ENCODE measurements at regions not wholly inside any gene's neighbourhood (a gene's known extent, or its start where the extent isn't known, plus 50 kb on each side); places are given as distances from the start of the nearest gene placed in this dataset.
"Not testable (repeated sequence)": the region's sequence is repeated elsewhere in the genome, so short reads cannot be mapped to it uniquely, and the experiment has no call there.

- DNase-seq (ENCODE audit: low read depth in 3 of 3, low spot score in 1 of 3) = no peak
Observed at GRCh38 chr1:115536279-115536816, 105.4 kb upstream of the VANGL1 start.

DNA sequence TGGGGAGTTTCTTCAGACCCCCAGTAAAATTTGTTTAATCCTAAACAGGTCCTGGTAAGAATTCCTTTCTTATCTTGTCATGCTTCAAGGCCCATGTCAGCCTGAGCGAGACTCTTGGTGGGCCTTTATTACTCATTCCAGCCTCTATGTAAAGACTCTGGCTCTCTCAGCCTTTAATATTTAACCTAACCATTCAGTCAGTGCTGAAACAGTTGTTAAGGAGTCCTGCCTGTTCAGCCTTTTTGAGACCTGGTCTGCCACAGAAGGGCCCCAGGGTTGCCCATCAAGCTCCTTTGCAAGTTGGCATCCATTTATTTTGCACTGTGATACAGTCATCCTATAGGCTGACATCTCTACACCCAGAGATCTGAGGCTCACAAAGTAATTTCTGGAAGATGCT is 107.7 kb upstream of the VANGL1 start:
- DNase-seq (ENCODE audit: low read depth in 3 of 3, low spot score in 1 of 3) = no peak

DNA sequence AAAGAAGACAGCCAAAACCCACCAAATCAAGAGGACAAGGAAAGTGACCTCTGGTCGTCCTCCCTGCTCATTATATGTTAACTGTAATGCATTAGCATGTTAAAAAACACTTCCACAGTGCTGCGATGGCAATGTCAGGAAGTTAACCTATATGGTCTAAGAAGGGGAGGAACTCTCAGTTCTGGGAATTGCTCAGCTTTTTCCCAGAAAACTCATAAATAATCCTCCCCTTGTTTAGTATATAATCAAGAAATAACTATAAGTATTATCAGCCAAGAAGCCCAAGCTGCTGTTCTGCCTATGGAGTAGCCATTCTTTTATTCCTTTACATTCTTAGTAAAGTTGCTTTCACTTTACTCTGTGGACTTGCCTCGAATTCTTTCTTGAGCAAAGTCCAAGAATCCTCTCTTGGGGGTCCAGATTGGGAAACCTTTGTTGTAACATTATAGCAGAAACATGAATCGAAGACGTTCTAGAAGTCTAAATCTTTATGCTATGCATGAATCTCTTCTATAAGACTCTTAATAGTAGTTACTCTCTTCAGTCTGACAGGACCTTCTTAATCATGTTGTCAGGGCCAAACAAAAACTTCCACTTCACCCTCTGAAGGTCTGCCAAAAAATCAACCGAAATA is 110.0 kb upstream of the VANGL1 start:
- no peak for DNase-seq (ENCODE audit: low read depth in 3 of 3, low spot score in 1 of 3)

GRCh38 chr1:115530407-115530806 is 111.4 kb upstream of the VANGL1 start:
- DNase-seq (ENCODE audit: low read depth in 3 of 3, low spot score in 1 of 3) = no peak

GRCh38 chr1:115529216-115529897 is 112.4 kb upstream of the VANGL1 start:
- DNase-seq (ENCODE audit: low read depth in 3 of 3, low spot score in 1 of 3) = no peak

GRCh38 chr1:115528336-115528735 is 113.4 kb upstream of the VANGL1 start:
- DNase-seq (ENCODE audit: low read depth in 3 of 3, low spot score in 1 of 3) = not testable (repeated sequence)

GRCh38 chr1:115527746-115528145 is 114.0 kb upstream of the VANGL1 start:
- no peak for DNase-seq (ENCODE audit: low read depth in 3 of 3, low spot score in 1 of 3)

- DNase-seq (ENCODE audit: low read depth in 3 of 3, low spot score in 1 of 3) = no peak
Observed at GRCh38 chr1:115526900-115527299, 114.9 kb upstream of the VANGL1 start.

GRCh38 chr1:115524236-115524635 is 117.5 kb upstream of the VANGL1 start:
- no peak for DNase-seq (ENCODE audit: low read depth in 3 of 3, low spot score in 1 of 3)

DNA sequence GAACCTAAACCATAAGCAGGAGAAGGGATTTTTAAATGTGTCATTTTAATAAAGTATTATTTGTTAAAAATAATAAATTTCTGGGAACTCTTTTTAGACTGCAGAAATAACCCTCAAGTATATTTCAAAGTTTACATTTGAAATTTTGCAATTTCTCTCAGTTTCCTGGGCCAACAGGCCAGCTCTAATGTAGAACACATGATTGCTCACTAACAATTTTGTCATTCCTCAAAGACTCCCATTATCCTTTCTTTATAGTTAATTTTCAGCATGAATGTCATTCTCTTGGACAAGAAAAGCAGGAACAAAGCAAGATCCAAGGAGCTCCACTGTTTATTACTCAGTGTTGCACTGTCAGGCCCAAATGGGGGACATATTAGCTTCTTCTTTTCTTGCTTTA is 119.4 kb upstream of the VANGL1 start:
- DNase-seq (ENCODE audit: low read depth in 3 of 3, low spot score in 1 of 3) = no peak

- DNase-seq (ENCODE audit: low read depth in 3 of 3, low spot score in 1 of 3) = no peak
Observed at GRCh38 chr1:115515270-115515669, 126.5 kb upstream of the VANGL1 start.

GRCh38 chr1:115510226-115510625 is 131.5 kb upstream of the VANGL1 start:
- DNase-seq (ENCODE audit: low read depth in 3 of 3, low spot score in 1 of 3) = not testable (repeated sequence)

DNA sequence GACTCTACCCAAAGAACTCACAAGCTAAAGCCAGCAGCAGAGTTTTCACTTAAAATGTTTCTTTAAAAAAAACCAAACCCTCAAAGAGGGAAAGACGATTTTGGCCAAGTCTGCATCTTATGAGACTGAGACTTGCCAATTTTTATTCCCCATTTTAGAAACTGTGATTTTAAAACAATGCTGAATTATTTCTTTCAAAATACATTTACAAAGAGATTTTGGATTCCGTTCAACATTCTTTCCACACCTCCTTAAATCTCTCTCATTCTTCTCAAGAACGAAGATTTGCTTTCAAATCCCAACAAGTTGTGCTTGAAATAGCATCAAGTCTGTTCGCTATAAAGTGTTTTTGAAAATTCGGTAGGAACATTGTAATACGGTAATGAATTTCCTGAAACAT is 133.9 kb upstream of the VANGL1 start:
- no peak for DNase-seq (ENCODE audit: low read depth in 3 of 3, low spot score in 1 of 3)

DNA sequence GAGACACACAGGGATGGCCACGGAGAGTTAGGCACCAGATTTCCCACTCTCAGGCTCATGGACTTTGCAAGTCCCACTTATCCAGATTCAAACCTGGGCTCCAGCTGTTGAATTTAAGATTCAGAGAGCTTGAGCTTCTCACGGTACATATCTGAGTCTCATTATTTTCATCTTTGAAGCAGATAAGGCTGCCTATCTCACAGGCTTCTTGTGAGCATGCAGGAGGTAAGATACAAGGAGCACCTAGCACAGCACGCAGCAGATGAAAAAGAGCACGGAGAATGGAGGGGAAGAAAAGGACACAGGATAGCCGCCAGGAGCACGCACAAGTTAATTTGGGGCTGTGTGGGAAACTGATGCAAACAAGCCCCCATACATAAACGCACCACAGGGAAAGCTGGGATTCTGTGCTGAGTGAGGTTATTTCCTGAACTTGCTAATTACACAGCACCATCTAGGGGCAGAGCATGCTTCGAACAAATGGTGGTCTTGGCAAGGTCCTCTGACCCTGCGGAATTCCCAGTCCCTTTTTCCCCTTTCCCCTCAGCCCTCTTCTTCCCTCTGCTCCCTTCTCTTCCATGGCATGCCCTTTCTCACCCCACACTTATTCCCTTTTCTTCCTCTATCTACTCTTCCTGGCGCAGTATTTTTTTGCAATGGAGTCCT is 134.7 kb upstream of the VANGL1 start:
- DNase-seq (ENCODE audit: low read depth in 3 of 3, low spot score in 1 of 3) = no peak

DNA sequence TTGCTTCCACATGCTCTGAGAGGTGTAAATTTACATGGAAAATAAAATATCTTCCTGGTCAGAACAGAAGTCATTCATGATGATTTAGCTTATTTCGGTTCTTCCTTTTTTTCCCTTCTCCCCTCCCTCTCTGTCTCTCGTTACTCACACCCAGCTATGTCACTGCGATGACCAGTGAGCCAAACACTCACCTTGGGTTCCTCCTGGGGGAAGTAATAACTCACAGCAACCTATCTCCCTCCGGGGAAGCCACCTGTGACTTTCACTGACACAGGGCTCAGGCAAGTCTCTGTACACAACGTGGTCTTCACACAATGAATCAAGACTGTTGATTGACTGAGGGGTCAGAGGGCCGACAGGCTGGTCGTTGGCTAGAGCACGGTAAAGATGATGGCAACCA is 135.3 kb upstream of the VANGL1 start:
- DNase-seq (ENCODE audit: low read depth in 3 of 3, low spot score in 1 of 3) = no peak

- DNase-seq (ENCODE audit: low read depth in 3 of 3, low spot score in 1 of 3) = no peak
Observed at GRCh38 chr1:115505148-115505571, 136.6 kb upstream of the VANGL1 start.

- not testable (repeated sequence) for DNase-seq (ENCODE audit: low read depth in 3 of 3, low spot score in 1 of 3)
Observed at GRCh38 chr1:115502183-115502582, 139.6 kb upstream of the VANGL1 start.

DNA sequence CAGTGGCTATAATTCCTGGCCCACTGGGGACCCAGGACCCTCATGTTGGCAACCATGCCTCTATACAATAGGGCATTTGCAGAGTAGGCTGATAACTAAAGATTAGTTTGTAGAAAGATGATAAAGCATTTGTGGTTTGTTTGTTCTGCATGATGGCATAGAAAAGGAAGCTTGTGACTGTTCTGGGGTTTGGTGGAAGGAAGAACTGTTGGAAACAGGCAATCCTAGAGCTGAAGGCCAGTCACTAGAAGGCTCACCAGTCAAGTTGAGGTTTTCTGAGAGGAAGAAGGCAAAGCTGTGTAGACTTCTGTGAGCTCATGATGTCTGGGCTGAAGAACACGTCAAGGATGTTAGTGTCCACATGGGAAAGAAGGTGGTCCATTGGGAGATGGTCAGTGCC is 140.3 kb upstream of the VANGL1 start:
- no peak for DNase-seq (ENCODE audit: low read depth in 3 of 3, low spot score in 1 of 3)

DNA sequence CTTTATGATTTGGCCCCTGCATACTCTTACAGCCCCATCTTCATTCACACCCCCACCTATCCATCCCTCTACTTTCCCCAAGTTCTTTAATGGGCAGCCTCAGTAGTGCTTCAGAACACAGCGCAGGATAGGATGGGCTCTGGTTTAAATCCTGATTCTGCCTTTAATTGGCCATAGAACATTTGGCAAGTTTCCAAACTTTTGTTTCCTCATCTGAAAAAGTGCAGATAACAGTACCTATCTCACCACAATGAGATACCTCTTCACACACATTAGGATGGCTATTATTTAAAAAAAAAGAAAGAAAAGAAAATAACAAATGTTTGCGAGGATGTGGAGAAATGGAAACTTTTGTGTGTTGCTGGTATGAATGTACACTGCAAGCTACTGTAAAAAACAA is 142.5 kb upstream of the VANGL1 start:
- no peak for DNase-seq (ENCODE audit: low read depth in 3 of 3, low spot score in 1 of 3)

- DNase-seq (ENCODE audit: low read depth in 3 of 3, low spot score in 1 of 3) = no peak
Observed at GRCh38 chr1:115496904-115497527, 144.8 kb upstream of the VANGL1 start.

DNA sequence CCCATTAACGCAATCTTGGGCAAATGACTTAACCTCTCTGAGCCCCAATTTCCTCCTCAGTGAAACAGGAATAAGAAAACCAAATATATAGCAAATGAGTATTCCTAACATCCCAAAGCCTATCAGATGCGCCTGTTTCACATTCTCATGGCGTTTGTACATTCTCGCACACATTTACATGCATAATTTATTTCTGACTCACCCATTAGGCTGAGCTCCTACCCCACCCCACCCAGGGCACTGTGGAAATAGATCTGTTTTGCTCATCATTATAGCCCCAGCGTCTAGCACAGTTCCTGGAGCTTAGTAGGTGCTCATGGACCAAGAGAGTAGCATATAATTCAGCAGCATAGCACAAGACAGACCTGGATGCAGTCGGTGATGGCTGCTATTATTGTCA is 146.1 kb upstream of the VANGL1 start:
- DNase-seq (ENCODE audit: low read depth in 3 of 3, low spot score in 1 of 3) = no peak

DNA sequence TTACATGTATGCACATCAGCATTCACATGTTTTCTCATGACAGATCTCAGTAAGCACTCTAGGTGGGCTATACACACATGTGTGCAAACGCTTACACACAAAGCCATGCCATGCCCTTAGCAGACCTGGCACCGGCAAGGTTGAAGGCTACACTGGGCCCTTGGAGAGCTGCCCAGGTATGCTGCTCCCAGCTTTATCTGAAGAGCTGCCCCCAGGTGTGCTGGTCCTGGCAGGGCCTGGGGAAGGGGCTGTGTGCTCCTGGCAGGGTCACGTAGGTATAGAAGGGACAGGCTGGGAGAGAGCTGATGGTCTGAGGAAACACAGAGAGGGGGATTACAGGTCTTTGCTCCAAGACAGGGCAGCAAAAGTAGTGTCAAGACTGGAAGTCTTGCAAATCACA is 146.7 kb upstream of the VANGL1 start:
- DNase-seq (ENCODE audit: low read depth in 3 of 3, low spot score in 1 of 3) = no peak
